UCSD-AML1 (cell line): ENCODE measurements at regions not wholly inside any gene's neighbourhood (a gene's known extent, or its start where the extent isn't known, plus 50 kb on each side); places are given as distances from the start of the nearest gene placed in this dataset.
"Not testable (repeated sequence)": the region's sequence is repeated elsewhere in the genome, so short reads cannot be mapped to it uniquely, and the experiment has no call there.

ENCODE experiments used
- DNase-seq: peaks from one replicate; lab custom pipeline; 2025; ENCODE audit not compliant: unreplicated experiment; lab: John Stamatoyannopoulos, UW

GRCh38 chr13:104625201-104625600 lies 1559.0 kb upstream of the SLC10A2 start:
- no peak for DNase-seq

- no peak for DNase-seq
Measured at GRCh38 chr13:104616990-104617389, 1550.8 kb upstream of the SLC10A2 start.

GRCh38 chr13:104614361-104615145 lies 1548.3 kb upstream of the SLC10A2 start:
- DNase-seq: no peak

GRCh38 chr13:104608331-104608730 lies 1542.1 kb upstream of the SLC10A2 start:
- DNase-seq: no peak

- not testable (repeated sequence) for DNase-seq
Measured at GRCh38 chr13:104605435-104605834, 1539.2 kb upstream of the SLC10A2 start.

- DNase-seq: no peak
Measured at GRCh38 chr13:104597546-104598180, 1531.4 kb upstream of the SLC10A2 start.

GRCh38 chr13:104595511-104595910 lies 1529.3 kb upstream of the SLC10A2 start:
- DNase-seq: no peak

GRCh38 chr13:104594806-104595205 lies 1528.6 kb upstream of the SLC10A2 start:
- DNase-seq: no peak

- DNase-seq: no peak
Measured at GRCh38 chr13:104593693-104594092, 1527.5 kb upstream of the SLC10A2 start.

GRCh38 chr13:104593251-104593576 lies 1527.0 kb upstream of the SLC10A2 start:
- no peak for DNase-seq

GRCh38 chr13:104592545-104593250 lies 1526.5 kb upstream of the SLC10A2 start:
- no peak for DNase-seq

GRCh38 chr13:104592127-104592526 lies 1525.9 kb upstream of the SLC10A2 start:
- no peak for DNase-seq

GRCh38 chr13:104586051-104586746 lies 1520.0 kb upstream of the SLC10A2 start:
- DNase-seq: no peak

- DNase-seq: no peak
Measured at GRCh38 chr13:104584481-104584880, 1518.3 kb upstream of the SLC10A2 start.

GRCh38 chr13:104580931-104581330 lies 1514.7 kb upstream of the SLC10A2 start:
- no peak for DNase-seq

- no peak for DNase-seq
Measured at GRCh38 chr13:104577071-104577815, 1511.0 kb upstream of the SLC10A2 start.

GRCh38 chr13:104571893-104572229 lies 1505.6 kb upstream of the SLC10A2 start:
- DNase-seq: no peak

GRCh38 chr13:104571161-104571892 lies 1505.1 kb upstream of the SLC10A2 start:
- DNase-seq: no peak

- no peak for DNase-seq
Measured at GRCh38 chr13:104567114-104567513, 1500.9 kb upstream of the SLC10A2 start.

GRCh38 chr13:104565888-104566287 lies 1499.7 kb upstream of the SLC10A2 start:
- DNase-seq: no peak
